ENCODE measurements at regions not wholly inside any gene's neighbourhood (a gene's known extent, or its start where the extent isn't known, plus 50 kb on each side); places are given as distances from the start of the nearest gene placed in this dataset.
"Not testable (repeated sequence)": the region's sequence is repeated elsewhere in the genome, so short reads cannot be mapped to it uniquely, and the experiment has no call there.

DNA sequence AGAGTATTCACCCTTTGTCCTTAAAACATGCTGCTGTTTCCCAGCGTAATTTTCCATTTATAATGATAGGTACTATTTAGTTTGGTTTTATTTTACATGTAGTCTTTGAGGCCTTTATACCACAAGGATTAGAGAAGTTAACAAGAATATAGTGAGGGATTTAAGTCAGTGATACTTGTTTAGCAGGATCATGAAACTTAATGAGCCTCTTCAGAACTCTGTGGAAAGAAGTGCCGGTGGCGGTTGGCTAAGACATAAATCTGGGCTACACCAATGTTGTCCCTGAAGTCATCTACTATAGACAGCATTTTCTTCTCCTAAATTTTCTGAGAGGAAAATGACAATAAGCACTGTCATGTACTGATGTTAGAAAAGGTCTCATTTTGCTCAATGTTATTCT is 1226.0 kb upstream of the SEL1L start:
- DNase-seq = no peak

DNA sequence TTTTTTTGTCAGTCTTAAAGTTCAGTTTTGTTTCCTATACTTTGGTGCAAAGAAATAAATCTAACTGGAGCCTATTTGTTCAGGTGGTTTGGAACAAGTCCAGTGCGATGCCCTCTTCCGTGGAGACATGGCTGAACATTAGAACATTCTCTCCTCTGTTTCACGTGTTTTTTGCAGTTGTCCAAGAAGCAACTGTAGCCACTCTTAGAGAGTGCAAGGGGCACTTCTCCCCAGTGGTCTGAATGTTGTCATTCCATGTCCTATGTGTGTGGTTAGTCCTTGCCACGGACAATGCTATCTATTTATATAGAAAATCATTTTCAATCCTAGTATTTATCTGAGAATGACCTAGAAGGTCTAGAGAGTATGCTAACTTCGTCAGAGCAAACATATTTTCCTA is 1232.5 kb upstream of the SEL1L start:
- DNase-seq = no peak

DNA sequence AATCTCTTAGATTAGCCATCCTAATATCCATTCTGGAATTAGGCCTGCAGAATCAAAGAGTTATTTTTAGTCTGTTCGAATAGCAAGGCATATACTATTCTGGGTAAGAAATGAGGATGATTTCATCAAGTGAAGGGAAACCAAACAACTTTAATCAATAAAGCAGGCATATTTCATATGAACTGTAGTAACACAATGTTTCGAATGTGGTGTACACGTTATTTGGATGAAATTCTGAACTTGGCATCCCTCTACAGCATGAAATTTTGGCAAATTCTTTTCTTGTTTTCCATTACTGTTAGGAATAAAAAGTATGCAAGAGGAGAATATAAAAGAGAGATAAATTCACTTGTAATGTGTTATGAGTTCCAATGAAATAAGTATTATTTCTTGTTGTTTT is 1233.3 kb upstream of the SEL1L start:
- DNase-seq = no peak

DNA sequence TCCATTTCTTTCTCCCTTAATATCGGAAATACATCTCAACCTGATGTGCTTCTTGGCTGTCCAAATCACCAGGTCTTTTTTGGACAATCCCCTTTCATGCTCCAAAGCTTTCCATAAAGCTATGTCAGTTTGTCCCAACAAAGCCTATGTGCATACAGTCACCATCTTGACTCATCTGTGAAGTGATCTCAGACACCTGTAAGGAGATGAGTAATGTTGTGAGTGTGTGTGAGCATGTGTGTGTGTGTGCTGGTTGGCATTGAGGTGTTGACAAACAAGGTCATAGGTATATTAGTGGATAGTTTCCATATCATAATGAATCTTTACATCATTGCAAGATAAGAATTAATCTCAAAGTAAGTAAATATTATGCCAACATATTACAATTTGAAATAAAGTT is 1243.3 kb upstream of the SEL1L start:
- DNase-seq = no peak

DNA sequence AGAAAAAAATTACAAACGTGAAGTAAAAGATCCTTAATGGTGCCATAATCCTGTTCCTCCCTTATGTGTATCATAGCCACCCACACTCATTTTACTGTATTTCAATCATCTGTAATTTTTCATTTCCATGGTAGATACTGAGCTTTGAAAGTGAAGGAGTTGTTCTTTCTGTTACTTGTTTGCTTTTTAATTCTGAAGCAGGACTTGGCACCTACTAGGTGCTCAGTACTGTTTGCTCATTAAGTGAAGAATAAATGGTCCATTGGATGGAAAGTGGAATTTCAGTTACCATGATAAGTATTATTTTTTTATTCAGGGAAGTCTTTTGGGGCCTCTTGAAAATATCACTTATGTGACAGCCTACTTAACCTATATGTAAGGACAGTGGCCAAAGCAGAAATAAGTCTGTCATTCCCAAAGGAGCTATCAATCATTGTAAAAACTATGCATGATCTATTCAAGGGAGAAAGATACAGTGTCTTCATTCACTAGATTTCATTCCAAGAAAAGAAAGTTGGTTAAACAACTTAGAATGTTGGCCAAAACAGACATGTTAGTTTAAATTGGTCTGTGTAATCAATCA is 1244.4 kb upstream of the SEL1L start:
- DNase-seq = no peak

DNA sequence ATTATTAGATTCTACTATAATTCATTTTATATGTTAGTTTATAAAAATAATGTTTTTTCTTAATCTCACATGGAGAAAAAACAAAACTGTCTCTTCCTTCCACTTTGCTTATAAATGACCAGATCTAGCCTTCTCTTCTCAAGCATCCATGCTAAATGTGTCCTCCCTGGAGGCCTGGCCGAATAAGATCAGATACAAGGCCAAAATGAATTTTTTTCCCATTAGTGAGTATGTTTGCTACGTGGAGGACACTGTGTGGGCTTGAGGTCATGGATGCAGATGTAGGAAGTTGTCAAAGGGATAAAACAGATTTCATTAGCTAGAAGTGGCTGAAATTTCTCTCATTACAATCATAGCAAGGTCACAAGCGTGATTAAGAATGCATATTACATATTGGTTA is 1244.9 kb upstream of the SEL1L start:
- no peak for DNase-seq

DNA sequence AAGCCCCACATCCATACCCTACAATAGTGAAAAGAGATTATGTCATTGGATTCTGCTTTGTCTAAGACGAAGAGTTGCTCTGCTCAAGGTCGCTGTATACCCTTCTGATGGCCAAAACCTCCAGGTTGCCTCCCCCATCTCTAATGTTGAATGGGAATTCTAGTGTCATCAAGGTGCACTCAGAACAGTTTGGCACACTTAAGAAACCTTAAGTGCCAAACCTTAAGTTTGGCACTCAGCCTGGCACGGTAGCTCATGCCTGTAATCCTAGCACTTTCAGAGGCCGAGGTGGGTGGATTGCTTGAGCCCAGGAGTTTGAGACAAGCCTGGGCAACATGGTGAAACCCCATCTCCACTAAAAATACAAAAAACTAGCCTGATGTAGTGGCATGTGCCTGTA is 1245.6 kb upstream of the SEL1L start:
- no peak for DNase-seq

DNA sequence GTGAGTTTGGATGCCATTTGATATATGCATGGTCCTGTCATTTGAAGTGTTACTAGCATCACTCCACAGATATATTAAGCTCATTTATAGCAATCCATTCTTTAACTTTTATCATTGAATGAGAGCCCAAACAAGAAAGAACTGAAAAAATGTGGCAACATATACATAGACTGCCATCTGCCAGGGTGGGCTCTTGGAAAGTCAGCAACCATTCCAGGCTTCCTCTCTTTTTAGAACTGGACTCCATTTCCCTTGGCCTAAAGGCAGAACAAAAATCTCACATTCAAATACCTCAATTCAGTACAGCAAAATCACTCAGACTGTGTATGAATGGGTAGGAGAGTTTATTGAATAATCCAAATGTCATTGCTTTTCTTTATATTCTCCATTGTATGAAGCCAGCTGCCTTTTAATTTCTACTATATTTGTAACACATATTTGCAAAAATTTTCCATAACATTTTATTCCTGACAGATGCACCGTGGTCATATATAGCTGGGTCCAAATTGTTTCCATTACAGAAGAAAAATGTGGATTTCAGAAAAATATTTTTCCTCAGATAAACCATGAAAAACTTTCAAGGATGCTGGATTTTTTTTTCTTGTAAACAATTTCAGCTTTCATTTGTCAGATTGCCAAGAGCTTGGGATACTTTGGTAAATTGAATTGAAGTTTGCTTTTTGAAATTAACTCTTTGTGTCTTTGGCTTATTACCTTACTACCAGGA is 1252.3 kb upstream of the SEL1L start:
- DNase-seq = no peak

DNA sequence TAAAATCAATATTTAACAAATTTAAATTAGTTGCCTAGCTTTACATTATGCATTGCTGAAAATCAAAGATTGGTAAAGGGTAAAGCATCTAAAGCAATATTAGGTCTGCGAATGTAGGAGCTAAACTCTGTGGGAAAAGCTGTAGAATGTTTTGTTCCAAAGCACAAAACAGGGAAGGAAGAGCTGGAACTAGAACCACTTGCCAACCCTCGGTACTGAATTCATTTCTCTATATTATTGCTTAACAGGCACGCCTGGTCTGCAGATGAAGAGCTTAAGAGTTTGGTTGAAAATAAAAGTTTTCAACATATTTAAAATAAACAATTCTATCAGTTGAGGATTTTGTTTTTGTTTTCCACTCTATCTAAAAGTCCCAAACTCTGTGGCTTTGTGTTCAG is 1252.8 kb upstream of the SEL1L start:
- no peak for DNase-seq

DNA sequence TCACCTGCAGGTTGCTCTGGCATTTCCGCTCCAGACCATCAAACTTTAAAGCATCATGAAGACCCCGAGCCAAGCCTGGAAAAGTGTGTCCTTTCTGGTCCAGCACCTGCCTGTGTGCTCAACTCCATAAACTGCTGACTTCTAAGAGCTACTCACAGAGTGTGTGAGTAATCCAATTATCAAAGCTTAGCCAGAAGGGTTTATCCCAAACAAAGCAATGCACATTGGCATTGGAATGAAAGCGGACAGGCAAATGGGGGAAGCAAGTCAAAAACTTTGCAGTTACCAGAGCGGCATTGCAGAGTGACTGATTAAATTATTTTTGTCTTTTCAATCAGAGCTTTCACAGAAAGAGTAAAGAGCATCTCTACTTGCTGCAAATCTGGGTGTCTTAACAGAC is 1262.4 kb upstream of the SEL1L start:
- no peak for DNase-seq

DNA sequence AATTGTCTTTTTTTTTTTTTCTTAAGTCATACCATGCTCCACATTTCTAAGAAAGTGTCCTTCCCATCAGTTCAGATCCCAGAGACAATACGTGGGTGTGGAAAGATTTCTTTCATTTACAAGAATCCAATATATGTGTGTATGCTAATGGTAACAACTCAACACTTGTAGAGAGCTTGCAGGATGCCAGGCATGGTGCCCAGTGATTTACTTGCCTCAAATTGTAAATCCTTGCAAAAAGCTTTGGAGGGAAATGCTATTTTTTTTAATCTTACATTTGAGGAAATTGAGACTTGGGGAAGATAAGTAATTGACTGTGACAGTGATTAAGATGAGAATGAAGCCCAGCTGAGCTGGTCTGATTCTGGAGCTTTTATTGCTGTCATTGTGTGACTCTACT is 1264.6 kb upstream of the SEL1L start:
- no peak for DNase-seq

DNA sequence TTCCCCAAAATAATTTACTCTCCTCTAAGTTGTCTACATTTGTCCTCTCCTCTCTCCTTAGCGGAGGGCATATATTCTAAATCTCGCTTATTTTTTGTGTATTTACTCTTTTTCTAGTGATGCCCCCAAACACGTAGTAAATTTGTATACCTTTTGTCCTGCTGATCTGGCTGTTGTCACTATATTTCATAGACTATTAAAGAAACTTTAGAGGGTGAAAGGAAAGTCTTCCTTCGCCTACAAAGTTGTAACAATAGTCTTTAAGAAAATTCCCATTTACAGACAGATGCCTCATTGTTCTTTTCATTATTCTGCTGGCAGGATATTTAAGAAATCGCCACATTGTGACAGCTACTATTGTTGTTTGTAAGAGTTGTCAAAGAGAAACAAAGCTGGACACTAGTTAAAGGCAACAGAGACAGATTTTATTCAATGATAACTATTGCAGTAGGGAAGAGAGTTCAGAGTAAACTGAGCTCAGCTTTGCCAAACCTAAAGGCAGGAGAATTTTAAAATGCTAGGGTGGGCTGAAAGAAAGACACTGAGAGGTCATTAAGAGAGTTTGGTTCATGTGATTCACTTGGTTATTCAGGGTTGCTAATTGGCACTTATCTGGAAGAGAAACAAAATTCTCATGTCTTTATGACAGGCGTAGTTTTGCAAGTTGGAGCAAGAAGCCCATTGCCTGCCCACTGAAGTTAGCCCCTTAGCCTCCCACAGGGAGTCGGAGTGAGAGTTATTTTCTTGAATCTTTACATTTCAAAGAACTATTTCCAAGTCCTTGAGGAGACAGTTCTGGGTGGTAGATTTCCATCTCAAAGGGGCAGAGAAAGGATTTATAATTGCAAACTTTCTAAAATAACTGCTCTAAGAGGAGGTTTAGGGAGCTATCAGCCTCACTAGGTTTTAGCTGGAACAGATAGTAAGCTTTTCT is 1272.5 kb upstream of the SEL1L start:
- no peak for DNase-seq

DNA sequence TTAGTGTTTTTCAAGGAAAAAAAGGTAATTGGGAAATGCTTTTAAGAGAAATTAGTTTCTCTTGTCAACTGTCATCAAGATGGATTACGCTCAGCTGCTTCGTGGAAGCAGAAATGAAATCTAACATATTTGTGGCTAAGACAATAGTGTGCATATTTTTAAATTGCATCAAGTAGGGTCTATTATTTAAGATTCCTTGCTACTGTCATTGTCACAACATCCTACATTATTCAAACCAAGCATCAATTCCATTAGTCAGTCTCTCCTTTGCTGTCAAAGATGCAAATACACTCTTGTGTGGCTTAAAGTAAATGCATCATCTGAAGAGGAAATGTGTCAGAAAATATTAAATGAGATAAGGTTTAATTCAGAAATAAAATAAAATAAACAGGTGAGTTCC is 1277.6 kb upstream of the SEL1L start:
- DNase-seq = no peak

DNA sequence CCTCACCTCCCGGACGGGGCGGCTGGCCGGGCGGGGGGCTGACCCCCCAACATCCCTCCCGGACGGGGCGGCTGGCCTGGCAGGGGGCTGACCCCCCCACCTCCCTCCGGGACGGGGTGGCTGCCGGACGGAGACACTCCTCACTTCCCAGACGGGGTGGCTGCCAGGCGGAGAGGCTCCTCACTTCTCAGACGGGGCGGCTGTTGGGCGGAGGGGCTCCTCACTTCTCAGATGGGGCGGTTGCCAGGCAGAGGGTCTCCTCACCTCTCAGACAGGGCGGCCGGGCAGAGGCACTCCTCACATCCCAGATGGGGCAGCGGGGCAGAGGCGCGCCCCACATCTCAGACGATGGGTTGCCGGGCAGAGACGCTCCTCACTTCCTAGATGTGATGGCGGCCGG is 1280.7 kb upstream of the SEL1L start:
- DNase-seq = not testable (repeated sequence)

DNA sequence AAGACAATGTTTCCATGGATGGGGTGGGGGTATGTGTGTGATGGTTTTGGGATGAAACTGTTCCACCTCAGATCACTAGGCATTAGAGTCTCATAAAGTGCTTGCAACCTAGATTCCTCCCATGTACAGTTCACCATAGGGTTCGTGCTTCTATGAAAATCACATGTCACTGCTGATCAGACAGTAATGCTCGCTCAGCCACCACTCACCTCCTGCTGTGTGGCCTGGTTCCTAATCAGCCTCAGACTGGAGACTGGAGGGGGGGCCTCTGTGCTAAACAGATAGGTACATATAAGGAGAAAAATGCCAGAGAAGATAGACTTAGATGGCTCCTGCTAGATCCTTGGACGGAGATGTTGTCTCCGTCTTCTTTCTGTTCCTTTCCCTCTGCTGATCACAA is 1296.9 kb upstream of the SEL1L start:
- no peak for DNase-seq

DNA sequence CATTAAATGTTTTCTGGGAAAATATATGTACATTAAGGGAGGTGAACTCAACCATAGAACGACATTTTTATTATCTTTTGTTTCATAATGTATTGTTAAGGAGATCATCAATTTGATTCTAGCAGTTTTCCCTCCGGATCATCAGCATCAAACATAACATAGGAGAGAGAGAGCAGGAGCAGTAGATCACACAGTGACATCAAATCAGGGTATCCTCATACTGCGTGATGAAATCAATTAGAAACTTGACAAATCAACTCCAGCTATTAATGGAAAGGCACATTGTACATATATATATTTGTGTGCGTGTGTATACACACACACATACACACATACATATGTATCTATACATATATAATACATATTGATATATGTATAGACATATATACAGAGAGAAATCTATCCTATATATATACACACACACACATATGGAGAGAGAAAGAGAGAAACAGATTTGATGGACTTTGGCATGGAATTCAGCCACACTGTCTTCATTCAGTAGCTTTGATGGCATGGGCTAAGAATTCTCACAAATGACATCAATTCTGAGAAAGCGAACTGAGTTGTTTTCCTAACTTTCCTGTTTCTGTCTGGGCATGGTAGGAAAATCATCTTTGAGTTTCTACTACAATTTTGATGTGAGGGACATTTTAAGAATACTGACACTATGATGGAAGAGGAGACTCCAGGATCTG is 1302.8 kb upstream of the SEL1L start:
- DNase-seq = no peak

DNA sequence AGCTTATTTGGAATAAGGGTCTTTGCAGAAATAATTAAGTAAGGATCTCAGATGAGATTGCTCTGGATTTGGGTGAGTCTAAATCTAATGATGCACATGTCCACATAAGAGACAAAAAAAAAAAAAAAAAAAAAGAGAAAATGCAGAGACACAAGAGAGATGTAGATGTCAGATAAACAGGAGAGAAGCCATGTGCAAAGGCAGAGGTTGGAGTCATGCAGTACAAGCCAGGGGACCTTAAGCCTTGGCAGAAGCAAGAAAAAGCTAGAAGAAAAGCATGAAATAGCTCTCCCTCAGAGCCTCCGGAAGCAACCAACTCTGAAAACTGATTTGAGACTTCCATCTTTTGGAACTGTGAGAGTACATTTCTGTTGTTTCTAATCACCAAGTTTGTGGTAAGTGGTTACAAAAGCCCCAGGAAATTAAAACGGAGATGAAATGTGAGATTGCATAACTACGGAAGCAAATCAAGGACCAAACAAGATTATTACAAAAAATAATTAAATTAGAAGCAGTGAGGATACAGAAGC is 1304.0 kb upstream of the SEL1L start:
- DNase-seq = no peak

DNA sequence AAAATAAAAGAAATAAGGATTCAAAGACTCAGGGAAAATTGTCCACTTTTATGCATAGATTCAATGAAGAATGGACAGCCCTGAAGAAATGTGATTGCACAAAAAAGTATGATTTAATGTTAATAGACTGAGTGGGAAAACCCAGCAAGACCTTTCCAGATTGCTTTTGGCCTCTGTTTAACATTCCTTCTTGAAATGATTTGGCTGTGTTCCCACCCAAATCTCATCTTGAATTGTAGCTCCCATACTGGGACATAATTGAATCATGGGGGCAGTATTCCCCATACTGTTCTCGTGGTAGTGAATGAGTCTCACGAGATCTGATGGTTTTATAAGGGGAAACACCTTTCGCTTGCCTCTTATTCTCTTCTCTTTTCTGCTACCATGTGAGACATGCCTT is 1316.9 kb upstream of the SEL1L start:
- DNase-seq = no peak

DNA sequence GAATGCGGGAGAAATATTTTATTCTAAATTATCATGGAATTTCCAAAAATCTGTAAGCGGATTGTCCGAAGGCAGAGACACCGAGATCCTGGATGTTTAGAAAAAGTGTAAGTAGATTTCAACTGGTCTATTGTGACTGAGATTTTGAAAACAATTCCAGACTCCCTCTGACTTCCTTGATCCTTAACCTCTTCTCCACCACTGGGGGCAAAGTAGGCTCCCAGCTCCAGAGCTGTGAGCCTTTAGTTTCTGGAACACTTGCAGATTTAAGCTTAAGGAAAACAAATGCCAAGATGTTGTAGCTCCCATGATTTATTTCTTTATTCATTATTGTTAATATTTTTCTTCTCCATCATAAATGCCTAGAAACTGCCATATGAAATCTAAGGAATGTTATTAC is 1320.5 kb upstream of the SEL1L start:
- DNase-seq = no peak

DNA sequence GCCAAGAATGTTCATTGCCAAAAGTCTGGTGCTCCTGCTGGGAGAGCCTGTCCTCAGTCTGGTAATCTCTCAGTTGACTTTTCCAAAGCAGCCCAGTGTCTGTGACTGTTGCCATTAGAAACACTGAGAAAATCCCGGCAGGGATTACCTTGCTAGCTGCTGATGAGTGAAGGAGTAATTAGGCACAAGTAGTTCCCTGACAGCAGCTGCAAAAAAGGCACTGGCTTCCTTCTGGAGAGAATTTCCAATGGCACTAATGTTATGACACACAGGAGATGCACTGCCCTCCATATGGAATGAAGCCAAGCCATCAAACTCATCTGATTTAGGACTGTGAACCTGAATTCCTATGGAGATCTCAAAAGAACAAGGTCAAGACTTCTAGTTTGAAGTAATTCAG is 1321.2 kb upstream of the SEL1L start:
- no peak for DNase-seq

DNA sequence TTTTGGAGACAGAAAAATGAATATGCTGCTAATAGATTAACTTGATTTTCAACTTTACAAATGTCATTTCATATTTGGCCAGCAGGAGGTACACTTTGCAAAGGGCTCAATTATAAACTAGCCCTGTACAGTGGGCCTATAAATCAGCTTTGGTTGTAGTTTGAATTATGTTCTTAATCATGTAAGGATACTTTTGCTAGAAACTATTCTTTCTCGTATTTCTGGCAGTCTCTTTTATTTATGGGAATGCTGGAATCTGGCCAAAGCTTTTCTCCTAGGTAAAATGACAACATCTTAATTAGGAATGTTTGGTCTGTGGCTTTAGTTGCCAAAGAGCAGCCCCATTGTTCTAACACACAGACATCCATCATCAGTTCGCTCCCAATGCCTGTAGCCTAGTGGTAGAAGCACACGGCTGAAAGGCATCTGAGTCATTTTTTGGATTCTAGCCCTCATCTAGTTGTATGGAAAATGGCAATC is 1322.3 kb upstream of the SEL1L start:
- DNase-seq = no peak

DNA sequence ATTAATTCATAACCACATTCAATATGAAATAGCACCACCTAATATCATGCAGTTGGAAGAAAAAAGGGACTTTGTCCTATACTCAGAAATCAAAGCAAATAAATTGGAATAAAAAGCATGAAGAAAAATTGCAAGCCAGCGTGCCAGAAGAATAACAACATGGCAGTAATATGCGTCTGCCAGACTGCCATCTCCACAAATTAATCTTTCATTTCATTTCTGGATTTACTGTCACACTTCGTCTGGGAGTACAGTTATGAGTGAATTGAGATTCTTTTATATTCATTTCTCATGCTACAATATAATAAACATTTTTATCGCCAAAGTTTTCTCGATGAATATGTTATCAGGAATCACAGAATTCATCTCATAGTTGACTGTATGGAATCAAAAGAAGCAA is 1327.7 kb upstream of the SEL1L start:
- no peak for DNase-seq

DNA sequence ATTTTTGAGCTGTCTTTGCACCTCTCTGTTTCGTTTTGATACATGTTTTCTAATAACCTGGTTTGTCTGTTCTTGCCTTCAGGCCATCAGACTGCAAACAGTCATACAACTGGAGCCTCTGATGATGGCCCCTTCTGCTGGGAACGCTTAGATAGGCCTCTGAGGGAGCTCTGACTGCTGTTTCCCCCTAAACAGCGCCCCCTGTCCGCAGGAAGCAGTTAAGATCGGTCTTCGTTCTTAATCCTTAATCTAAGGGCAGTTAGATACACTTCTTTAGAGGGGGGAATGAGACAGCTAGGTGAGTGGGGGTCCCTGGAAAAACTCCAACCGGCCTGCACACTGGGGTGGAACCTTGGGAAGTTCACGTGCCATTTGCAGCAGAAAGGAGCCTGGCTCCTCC is 1338.8 kb upstream of the SEL1L start:
- DNase-seq = no peak

All from stimulated activated CD4-positive, alpha-beta T cell treated with anti-CD3 and anti-CD28 coated beads, Interleukin-4, amount 100 ng/mL, for 1 hour (primary cell).